Cardiac muscle cell (in vitro differentiated cells and primary cell): ENCODE measurements at regions not wholly inside any gene's neighbourhood (a gene's known extent, or its start where the extent isn't known, plus 50 kb on each side); places are given as distances from the start of the nearest gene placed in this dataset.

Experiments used
- DNase-seq, 2 donors: peaks; one replicate each; pipeline versions ENCODE4 v3.0.0 to v3.0.0-alpha.2; 2010 to 2017; ENCODE audit warnings: low read depth in 1 of 2, low spot score in 1 of 2
- H3K27ac ChIP-seq: fragments of 200-600 bp; sonication (generic); 2 replicates; pipeline ENCODE4 v1.5.1; 2016
- H3K27me3 ChIP-seq: fragments of 200-600 bp; sonication (generic); 2 replicates; pipeline ENCODE4 v1.6.0; 2016; ENCODE audit warnings: control low read depth
- H3K36me3 ChIP-seq: fragments of 200-600 bp; sonication (generic); 2 replicates; pipeline ENCODE4 v1.5.1; 2016; ENCODE audit warnings: control low read depth
- H3K4me1 ChIP-seq: fragments of 200-600 bp; sonication (generic); 2 replicates; pipeline ENCODE4 v1.8.1; 2017; ENCODE audit warnings: low read depth, mild to moderate bottlenecking, mixed run types
- H3K4me3 ChIP-seq: fragments of 200-600 bp; sonication (generic); 2 replicates; pipeline ENCODE4 v1.5.1; 2016; ENCODE audit warnings: mild to moderate bottlenecking
- H3K9me3 ChIP-seq: fragments of 200-600 bp; sonication (generic); 2 replicates; pipeline ENCODE4 v1.5.1; 2017; ENCODE audit warnings: low read depth, mild to moderate bottlenecking, control low read depth
- TF ChIP-seq, protein P1 (sequence below): IDR thresholded peaks from 2 replicates; pipeline ENCODE4 v1.5.1; 2012; ENCODE audit warnings: low read depth, mild to moderate bottlenecking, low read length

GRCh38 chr10:60669501-60669900 is 108.8 kb upstream of the CDK1 start:
- H3K4me3 ChIP-seq: no peak overlapping the region
- no peak overlapping the region for H3K27ac ChIP-seq
- no peak for DNase-seq
- TF ChIP-seq, protein P1, sequence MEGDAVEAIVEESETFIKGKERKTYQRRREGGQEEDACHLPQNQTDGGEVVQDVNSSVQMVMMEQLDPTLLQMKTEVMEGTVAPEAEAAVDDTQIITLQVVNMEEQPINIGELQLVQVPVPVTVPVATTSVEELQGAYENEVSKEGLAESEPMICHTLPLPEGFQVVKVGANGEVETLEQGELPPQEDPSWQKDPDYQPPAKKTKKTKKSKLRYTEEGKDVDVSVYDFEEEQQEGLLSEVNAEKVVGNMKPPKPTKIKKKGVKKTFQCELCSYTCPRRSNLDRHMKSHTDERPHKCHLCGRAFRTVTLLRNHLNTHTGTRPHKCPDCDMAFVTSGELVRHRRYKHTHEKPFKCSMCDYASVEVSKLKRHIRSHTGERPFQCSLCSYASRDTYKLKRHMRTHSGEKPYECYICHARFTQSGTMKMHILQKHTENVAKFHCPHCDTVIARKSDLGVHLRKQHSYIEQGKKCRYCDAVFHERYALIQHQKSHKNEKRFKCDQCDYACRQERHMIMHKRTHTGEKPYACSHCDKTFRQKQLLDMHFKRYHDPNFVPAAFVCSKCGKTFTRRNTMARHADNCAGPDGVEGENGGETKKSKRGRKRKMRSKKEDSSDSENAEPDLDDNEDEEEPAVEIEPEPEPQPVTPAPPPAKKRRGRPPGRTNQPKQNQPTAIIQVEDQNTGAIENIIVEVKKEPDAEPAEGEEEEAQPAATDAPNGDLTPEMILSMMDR: no peak
- H3K9me3 ChIP-seq: no peaks in the 10 kb centered on the region
- no peaks in the 10 kb centered on the region for H3K36me3 ChIP-seq
- H3K27me3 ChIP-seq: no peaks in the 10 kb centered on the region
- H3K4me1 ChIP-seq: no peaks in the 10 kb centered on the region

- H3K27ac ChIP-seq: no peak overlapping the region
- H3K4me1 ChIP-seq: no peaks in the 10 kb centered on the region
- TF ChIP-seq, protein P1: no peak
- DNase-seq: peak in 1 of 2 donors; percentile 87
- no peaks in the 10 kb centered on the region for H3K36me3 ChIP-seq
- H3K4me3 ChIP-seq: no peak overlapping the region
- H3K9me3 ChIP-seq: no peaks in the 10 kb centered on the region
- H3K27me3 ChIP-seq: no peaks in the 10 kb centered on the region
These were observed 112.1 kb upstream of the CDK1 start for GRCh38 chr10:60666221-60666620.

GRCh38 chr10:60664859-60665258 is 113.4 kb upstream of the CDK1 start:
- no peak for DNase-seq
- Histone ChIP-seq H3K4me1 (no peaks in the 10 kb centered on the region), H3K9me3 (no peaks in the 10 kb centered on the region), H3K27ac (no peak overlapping the region), H3K27me3 (no peaks in the 10 kb centered on the region), H3K36me3 (no peaks in the 10 kb centered on the region), H3K4me3 (no peak overlapping the region)
- TF ChIP-seq, protein P1: no peak

- no peaks in the 10 kb centered on the region for H3K36me3 ChIP-seq
- no peaks in the 10 kb centered on the region for H3K27me3 ChIP-seq
- TF ChIP-seq, protein P1: no peak
- H3K4me1 ChIP-seq: no peaks in the 10 kb centered on the region
- H3K4me3 ChIP-seq: no peak overlapping the region
- no peak overlapping the region for H3K27ac ChIP-seq
- no peak for DNase-seq
- no peaks in the 10 kb centered on the region for H3K9me3 ChIP-seq
These were observed 114.4 kb upstream of the CDK1 start for GRCh38 chr10:60663850-60664249.

GRCh38 chr10:60662917-60663614 is 115.2 kb upstream of the CDK1 start:
- TF ChIP-seq, protein P1: no peak
- Histone ChIP-seq H3K27me3 (no peaks in the 10 kb centered on the region), H3K4me1 (no peaks in the 10 kb centered on the region), H3K4me3 (no peak overlapping the region), H3K27ac (no peak overlapping the region), H3K36me3 (no peaks in the 10 kb centered on the region), H3K9me3 (no peaks in the 10 kb centered on the region)
- peak in 1 of 2 donors; percentile 37 for DNase-seq

DNA sequence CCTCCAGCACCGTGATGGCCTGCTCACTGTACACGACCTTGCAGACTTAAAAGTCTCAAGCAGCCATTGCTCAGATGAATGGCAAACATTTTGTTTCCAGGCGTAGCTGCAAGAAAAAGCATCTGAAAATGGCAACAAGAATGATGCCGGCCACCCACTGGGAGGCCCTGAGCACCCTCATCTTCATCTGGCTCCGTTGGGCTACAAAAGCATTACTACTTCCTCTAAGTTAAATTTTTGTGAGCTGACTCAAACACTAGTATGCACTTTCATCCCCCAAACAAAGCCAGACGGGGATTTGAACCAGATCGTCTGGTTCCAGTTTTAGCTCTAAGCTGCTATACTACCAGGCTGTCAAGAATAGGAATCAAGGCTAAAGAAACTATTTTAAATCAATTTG is 116.6 kb upstream of the CDK1 start:
- no peak overlapping the region for H3K27ac ChIP-seq
- no peaks in the 10 kb centered on the region for H3K9me3 ChIP-seq
- no peaks in the 10 kb centered on the region for H3K27me3 ChIP-seq
- no peaks in the 10 kb centered on the region for H3K4me1 ChIP-seq
- peak in 1 of 2 donors; percentile 43 for DNase-seq
- no peak overlapping the region for H3K4me3 ChIP-seq
- TF ChIP-seq, protein P1: no peak
- H3K36me3 ChIP-seq: no peaks in the 10 kb centered on the region
